ENCODE measurements at regions not wholly inside any gene's neighbourhood (a gene's known extent, or its start where the extent isn't known, plus 50 kb on each side); places are given as distances from the start of the nearest gene placed in this dataset.

DNA sequence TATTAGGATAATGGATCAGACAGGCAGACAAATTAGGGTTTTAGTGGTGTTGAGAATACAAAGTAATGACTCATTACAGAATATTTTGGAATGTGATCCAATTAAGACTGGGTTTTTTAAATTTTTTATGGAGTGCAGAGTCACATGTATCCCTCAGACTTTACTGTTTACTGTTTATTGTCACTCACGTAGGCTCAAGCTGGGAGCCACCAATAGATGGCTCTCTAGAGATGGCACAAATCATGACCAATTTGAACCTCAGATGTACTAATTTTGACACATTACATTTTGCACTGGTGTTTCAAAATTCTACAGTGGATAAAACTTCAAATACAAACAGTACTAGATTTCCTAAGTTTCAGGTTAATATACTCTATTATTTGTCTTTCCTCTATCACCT is 53.6 kb upstream of the ANO3 start:
- TF ChIP-seq, protein P1, sequence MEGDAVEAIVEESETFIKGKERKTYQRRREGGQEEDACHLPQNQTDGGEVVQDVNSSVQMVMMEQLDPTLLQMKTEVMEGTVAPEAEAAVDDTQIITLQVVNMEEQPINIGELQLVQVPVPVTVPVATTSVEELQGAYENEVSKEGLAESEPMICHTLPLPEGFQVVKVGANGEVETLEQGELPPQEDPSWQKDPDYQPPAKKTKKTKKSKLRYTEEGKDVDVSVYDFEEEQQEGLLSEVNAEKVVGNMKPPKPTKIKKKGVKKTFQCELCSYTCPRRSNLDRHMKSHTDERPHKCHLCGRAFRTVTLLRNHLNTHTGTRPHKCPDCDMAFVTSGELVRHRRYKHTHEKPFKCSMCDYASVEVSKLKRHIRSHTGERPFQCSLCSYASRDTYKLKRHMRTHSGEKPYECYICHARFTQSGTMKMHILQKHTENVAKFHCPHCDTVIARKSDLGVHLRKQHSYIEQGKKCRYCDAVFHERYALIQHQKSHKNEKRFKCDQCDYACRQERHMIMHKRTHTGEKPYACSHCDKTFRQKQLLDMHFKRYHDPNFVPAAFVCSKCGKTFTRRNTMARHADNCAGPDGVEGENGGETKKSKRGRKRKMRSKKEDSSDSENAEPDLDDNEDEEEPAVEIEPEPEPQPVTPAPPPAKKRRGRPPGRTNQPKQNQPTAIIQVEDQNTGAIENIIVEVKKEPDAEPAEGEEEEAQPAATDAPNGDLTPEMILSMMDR (conservative IDR thresholded peaks at IDR 0.05; ENCODE audit: low read length), result peak; percentile 65
- no peak for TF ChIP-seq EZH2phosphoT487 (IDR thresholded peaks at IDR 0.05; ENCODE audit: borderline replicate concordance, low read depth, low read length)
